GM12801 (cell line): ENCODE measurements at regions not wholly inside any gene's neighbourhood (a gene's known extent, or its start where the extent isn't known, plus 50 kb on each side); places are given as distances from the start of the nearest gene placed in this dataset.

Experiments
- CTCF ChIP-seq: IDR thresholded peaks from one replicate; pipeline ENCODE4 v1.5.1; 2011; ENCODE audit warnings: control low read depth; ENCODE audit not compliant: insufficient read length; ENCODE audit errors: extremely low read depth

GRCh38 chr11:11084337-11084736 is 226.5 kb upstream of the ZBED5 start:
- no peak for TF ChIP-seq CTCF

GRCh38 chr11:11083441-11083840 is 225.6 kb upstream of the ZBED5 start:
- TF ChIP-seq CTCF, result no peak

- no peak for TF ChIP-seq CTCF
Observed at GRCh38 chr11:11082646-11083045, 224.8 kb upstream of the ZBED5 start.

GRCh38 chr11:11081776-11082175 is 223.9 kb upstream of the ZBED5 start:
- TF ChIP-seq CTCF, result no peak

- no peak for TF ChIP-seq CTCF
Observed at GRCh38 chr11:11081288-11081687, 223.4 kb upstream of the ZBED5 start.

- no peak for TF ChIP-seq CTCF
Observed at GRCh38 chr11:11078344-11079086, 220.7 kb upstream of the ZBED5 start.

GRCh38 chr11:11077898-11078297 is 220.0 kb upstream of the ZBED5 start:
- TF ChIP-seq CTCF, result no peak

GRCh38 chr11:11076879-11077278 is 219.0 kb upstream of the ZBED5 start:
- TF ChIP-seq CTCF, result no peak
